Activated B cell treated with CpG ODN at 0.5 μM for 24 hours (primary cell): ENCODE measurements at regions not wholly inside any gene's neighbourhood (a gene's known extent, or its start where the extent isn't known, plus 50 kb on each side); places are given as distances from the start of the nearest gene placed in this dataset.

Source experiments
- ATAC-seq: fragments of 200-7000 bp; cut with Tn5 transposase; one replicate; pipeline ENCODE4 v1.10.0; 2021; ENCODE audit warnings: low read depth, mild to moderate bottlenecking, moderate library complexity
- CTCF ChIA-PET: fragments of 350-600 bp; sonication (Branson Sonifier 250); formaldehyde crosslinking; loops from one replicate; lab custom pipeline; 2021; ENCODE audit warnings: antibody characterized with exemption; lab: Charles Lee
- POLR2A ChIA-PET: fragments of 350-600 bp; sonication (Branson Sonifier 250); formaldehyde crosslinking; loops from one replicate; lab custom pipeline; 2021; ENCODE audit warnings: antibody characterized with exemption; lab: Charles Lee
- DNase-seq: peaks from one replicate; pipeline ENCODE4 v3.0.0; 2022
- H3K27ac Mint-ChIP-seq: one replicate; pipeline ENCODE4 v1.8.0; 2020; ENCODE audit warnings: mixed read lengths
- H3K27me3 Mint-ChIP-seq: one replicate; pipeline ENCODE4 v1.8.0; 2021; ENCODE audit warnings: mixed read lengths
- H3K36me3 Mint-ChIP-seq: one replicate; pipeline ENCODE4 v1.8.0; 2021; ENCODE audit warnings: low read depth, mixed read lengths
- H3K4me1 Mint-ChIP-seq: one replicate; pipeline ENCODE4 v1.8.0; 2021; ENCODE audit warnings: mixed read lengths
- H3K4me3 Mint-ChIP-seq: one replicate; pipeline ENCODE4 v1.8.0; 2020; ENCODE audit warnings: mild to moderate bottlenecking, mixed read lengths
- H3K9me3 Mint-ChIP-seq: one replicate; pipeline ENCODE4 v1.8.0; 2020; ENCODE audit warnings: mixed read lengths
- intact Hi-C: fragments of 100-400 bp; cut with micrococcal nuclease; formaldehyde crosslinking; loops from one replicate; pipeline ENCODE4 v1.15.1; 2024
- TF ChIP-seq, protein P1 (sequence below): fragments of 200-600 bp; IDR thresholded peaks from one replicate; pipeline ENCODE4 v1.8.0; 2022; ENCODE audit warnings: antibody characterized with exemption, mild to moderate bottlenecking

DNA sequence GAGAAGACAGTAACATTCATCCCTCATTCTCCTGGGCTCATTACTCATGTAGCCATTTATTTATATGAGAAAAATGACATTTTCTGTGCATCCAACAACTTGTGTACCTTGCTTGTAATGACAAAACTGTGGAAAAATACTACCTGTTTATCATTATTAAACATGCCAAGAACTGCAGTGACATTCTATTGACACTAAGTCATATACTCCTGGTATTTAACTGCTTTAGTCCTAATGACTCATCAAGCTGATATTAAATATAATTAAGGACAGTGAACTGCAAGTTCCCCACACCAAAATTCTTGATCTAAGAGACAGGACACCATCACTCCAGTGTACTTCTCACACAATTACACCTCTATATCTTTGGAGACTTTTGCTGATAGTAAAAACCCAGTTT lies 1328.7 kb upstream of the RAG2 start:
- CTCF ChIA-PET: no interaction called here
- no peaks in the 10 kb centered on the region for H3K27me3 Mint-ChIP-seq
- ATAC-seq (no peak), DNase-seq (no peak)
- H3K27ac Mint-ChIP-seq: no peak overlapping the region
- POLR2A ChIA-PET: no interaction called here
- TF ChIP-seq, protein P1, sequence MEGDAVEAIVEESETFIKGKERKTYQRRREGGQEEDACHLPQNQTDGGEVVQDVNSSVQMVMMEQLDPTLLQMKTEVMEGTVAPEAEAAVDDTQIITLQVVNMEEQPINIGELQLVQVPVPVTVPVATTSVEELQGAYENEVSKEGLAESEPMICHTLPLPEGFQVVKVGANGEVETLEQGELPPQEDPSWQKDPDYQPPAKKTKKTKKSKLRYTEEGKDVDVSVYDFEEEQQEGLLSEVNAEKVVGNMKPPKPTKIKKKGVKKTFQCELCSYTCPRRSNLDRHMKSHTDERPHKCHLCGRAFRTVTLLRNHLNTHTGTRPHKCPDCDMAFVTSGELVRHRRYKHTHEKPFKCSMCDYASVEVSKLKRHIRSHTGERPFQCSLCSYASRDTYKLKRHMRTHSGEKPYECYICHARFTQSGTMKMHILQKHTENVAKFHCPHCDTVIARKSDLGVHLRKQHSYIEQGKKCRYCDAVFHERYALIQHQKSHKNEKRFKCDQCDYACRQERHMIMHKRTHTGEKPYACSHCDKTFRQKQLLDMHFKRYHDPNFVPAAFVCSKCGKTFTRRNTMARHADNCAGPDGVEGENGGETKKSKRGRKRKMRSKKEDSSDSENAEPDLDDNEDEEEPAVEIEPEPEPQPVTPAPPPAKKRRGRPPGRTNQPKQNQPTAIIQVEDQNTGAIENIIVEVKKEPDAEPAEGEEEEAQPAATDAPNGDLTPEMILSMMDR: no peak
- peaks cover 2% of the 10 kb centered on the region for H3K9me3 Mint-ChIP-seq
- no peak overlapping the region for H3K4me3 Mint-ChIP-seq
- intact Hi-C loops: no loop called here
- no peaks in the 10 kb centered on the region for H3K4me1 Mint-ChIP-seq
- H3K36me3 Mint-ChIP-seq: no peaks in the 10 kb centered on the region

DNA sequence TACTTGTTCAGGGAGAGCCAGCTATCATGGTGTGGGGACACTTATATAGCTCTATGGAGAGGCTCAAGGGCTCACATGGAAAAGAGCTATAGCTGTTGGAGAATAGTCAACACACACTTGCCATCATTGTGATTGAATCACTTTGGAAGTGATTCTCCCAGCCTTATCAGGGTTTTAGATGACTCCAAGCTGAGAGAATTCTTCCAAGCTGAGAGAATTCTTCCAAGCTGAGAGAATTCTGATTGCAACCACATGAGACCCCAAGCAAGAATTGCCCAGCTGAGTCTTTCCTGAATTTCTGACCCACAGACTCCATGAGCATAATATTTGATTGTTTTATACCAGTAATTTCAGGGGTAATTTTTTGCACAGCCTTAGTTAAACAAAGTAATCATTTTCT lies 1318.3 kb upstream of the RAG2 start:
- TF ChIP-seq, protein P1: no peak
- no peak overlapping the region for H3K4me3 Mint-ChIP-seq
- no peaks in the 10 kb centered on the region for H3K27me3 Mint-ChIP-seq
- intact Hi-C loops: no loop called here
- ChIA-PET CTCF (no interaction called here), POLR2A (no interaction called here)
- H3K4me1 Mint-ChIP-seq: no peaks in the 10 kb centered on the region
- peaks cover 14% of the 10 kb centered on the region for H3K9me3 Mint-ChIP-seq
- ATAC-seq: no peak
- no peaks in the 10 kb centered on the region for H3K36me3 Mint-ChIP-seq
- DNase-seq: no peak
- H3K27ac Mint-ChIP-seq: no peak overlapping the region

DNA sequence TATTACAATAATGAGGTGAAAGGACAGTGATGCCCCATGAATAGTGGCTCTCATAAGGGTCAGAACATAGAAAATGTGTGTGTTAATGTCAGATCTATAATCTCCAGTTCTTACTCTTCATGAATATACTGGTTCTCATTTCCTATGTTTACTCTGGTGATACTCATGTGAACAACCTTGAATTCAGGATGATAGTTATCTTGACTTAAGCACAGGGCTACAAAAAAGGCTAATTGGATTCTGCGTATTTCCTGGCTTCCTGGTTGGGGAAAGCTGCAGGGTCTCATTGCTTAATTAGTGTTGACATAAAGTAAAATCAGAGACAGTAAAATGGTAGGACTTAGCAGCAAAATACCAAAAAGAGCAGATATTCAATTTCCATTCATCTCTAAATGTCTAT lies 1316.8 kb upstream of the RAG2 start:
- POLR2A ChIA-PET: no interaction called here
- H3K27ac Mint-ChIP-seq: no peak overlapping the region
- TF ChIP-seq, protein P1: no peak
- H3K4me3 Mint-ChIP-seq: no peak overlapping the region
- no peaks in the 10 kb centered on the region for H3K27me3 Mint-ChIP-seq
- ATAC-seq (no peak), DNase-seq (no peak)
- intact Hi-C loops: no loop called here
- no peaks in the 10 kb centered on the region for H3K4me1 Mint-ChIP-seq
- H3K9me3 Mint-ChIP-seq: peaks cover 10% of the 10 kb centered on the region
- H3K36me3 Mint-ChIP-seq: no peaks in the 10 kb centered on the region
- CTCF ChIA-PET: no interaction called here

DNA sequence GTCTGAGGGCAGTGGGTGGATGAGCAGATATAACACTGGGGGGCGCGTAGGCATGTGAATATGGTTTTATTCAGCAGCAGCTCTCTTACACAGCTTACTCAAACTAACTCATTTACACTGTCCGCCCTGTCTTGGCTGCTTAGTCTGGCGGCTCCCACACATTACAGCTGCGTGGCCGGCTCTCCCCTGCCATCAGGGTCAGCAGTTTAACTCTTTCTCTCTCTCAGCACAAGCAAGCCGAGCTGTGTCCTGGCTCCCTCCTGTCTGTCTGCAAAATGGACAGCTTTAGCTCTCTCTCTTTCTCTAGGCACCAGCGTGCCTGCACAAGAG lies 1310.1 kb upstream of the RAG2 start:
- H3K4me1 Mint-ChIP-seq: no peaks in the 10 kb centered on the region
- no peak overlapping the region for H3K27ac Mint-ChIP-seq
- peaks cover 5% of the 10 kb centered on the region for H3K9me3 Mint-ChIP-seq
- no peaks in the 10 kb centered on the region for H3K27me3 Mint-ChIP-seq
- no peak for ATAC-seq
- TF ChIP-seq, protein P1: no peak
- no peaks in the 10 kb centered on the region for H3K36me3 Mint-ChIP-seq
- POLR2A ChIA-PET: no interaction called here
- intact Hi-C loops: no loop called here
- CTCF ChIA-PET: no interaction called here
- H3K4me3 Mint-ChIP-seq: no peak overlapping the region
- DNase-seq: no peak

DNA sequence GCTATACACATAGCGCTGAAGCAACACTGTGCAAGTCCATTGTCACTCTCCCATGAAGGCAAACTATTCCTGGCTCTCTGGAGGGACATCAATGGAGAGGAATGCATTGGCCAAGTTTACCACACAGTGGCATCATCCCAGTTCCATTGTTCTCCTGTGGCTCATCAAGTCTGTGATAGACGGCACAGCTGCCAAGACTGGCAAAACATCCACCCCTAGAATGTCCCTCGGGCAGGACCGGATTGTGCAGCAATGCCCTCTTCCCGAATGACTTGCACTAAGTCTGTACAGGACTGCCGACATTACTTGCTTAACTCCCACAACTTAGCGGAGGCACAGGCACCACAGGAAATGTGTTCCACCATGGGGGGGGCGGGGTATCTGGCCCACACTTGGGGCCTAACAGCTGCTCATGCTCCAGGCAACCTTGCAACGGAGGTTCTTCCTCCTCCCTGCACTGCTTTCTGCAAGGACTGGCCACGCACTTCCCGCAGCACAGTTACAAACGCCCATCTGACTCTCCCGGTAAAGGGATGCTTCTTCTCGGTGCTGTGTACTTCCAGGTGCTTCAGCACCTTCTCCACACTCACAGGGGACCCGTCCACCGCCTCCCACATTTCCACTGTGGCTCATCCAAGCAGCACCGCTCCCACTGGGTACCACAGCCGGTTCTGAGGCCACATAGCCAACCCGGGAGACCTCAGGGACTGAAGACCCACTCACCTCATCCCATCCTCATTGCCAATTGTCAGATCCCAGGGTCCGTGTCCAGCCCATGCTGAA lies 1309.6 kb upstream of the RAG2 start:
- ChIA-PET CTCF (no interaction called here), POLR2A (no interaction called here)
- peaks cover 5% of the 10 kb centered on the region for H3K9me3 Mint-ChIP-seq
- TF ChIP-seq, protein P1: no peak
- ATAC-seq (no peak), DNase-seq (no peak)
- H3K4me3 Mint-ChIP-seq: no peak overlapping the region
- no peaks in the 10 kb centered on the region for H3K4me1 Mint-ChIP-seq
- intact Hi-C loops: no loop called here
- no peak overlapping the region for H3K27ac Mint-ChIP-seq
- no peaks in the 10 kb centered on the region for H3K36me3 Mint-ChIP-seq
- no peaks in the 10 kb centered on the region for H3K27me3 Mint-ChIP-seq
